ENCODE measurements at regions not wholly inside any gene's neighbourhood (a gene's known extent, or its start where the extent isn't known, plus 50 kb on each side); places are given as distances from the start of the nearest gene placed in this dataset.

DNA sequence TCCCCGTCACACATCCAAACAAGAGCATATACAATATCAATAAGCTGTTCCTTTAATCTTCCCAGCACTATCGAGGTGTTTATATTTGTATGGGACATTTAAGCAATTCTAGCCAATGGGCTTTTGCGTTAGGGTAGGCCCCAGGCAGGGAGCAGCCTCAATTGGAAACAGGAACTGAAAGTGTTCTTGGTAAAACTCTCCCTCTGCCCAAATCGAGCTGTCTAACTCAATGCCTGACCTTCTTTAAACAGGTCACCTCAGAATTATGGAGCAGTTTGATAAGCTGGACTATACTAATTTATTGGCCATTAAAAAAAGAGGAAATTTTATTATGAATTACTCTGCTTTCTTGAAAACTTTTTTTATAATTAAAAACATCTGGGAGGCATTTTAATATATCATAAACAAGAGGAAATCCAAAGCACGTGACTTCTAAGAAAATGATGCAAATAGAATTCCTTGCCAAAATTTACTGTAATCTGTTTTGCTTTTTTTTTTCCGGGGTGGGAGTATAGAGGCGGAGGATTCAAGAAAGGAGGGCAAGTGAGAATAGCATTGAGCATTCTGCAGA, 498.1 kb downstream of the LMO4 start:
- no peak for TF ChIP-seq POLR2A (IDR thresholded peaks at IDR 0.05; ENCODE audit: low read length)
- TF ChIP-seq GATA1 (IDR thresholded peaks at IDR 0.05; ENCODE audit: low read depth, low read length) = no peak

All from erythroblast (primary cell).